ENCODE measurements at regions not wholly inside any gene's neighbourhood (a gene's known extent, or its start where the extent isn't known, plus 50 kb on each side); places are given as distances from the start of the nearest gene placed in this dataset.

GRCh38 chr2:66228128-66228547, 206.8 kb upstream of the MEIS1 start:
- no peaks in the 10 kb centered on the region for H3K4me1 ChIP-seq (ENCODE audit: control insufficient read depth, insufficient read depth, low read length, poor library complexity, severe bottlenecking)
- H3K4me3 ChIP-seq (ENCODE audit: extremely low read depth, insufficient read depth, low read length, poor library complexity, severe bottlenecking) = no peak overlapping the region
- H3K27ac ChIP-seq (ENCODE audit: low read depth, low read length, severe bottlenecking) = no peak overlapping the region
- WGBS, 2 experiments (ENCODE audit: insufficient coverage in 2 of 2) = no CpG with 5 or more reads among the region's 4 CpGs
- no peaks in the 10 kb centered on the region for H3K9me3 ChIP-seq (ENCODE audit: control insufficient read depth, low read length)
- no peaks in the 10 kb centered on the region for H3K36me3 ChIP-seq (ENCODE audit: control insufficient read depth, insufficient read depth, low read length)

GRCh38 chr2:66217039-66217585, 217.8 kb upstream of the MEIS1 start:
- H3K9me3 ChIP-seq (ENCODE audit: control insufficient read depth, low read length) = no peaks in the 10 kb centered on the region
- H3K36me3 ChIP-seq (ENCODE audit: control insufficient read depth, insufficient read depth, low read length) = no peaks in the 10 kb centered on the region
- no peak overlapping the region for H3K4me3 ChIP-seq (ENCODE audit: extremely low read depth, insufficient read depth, low read length, poor library complexity, severe bottlenecking)
- H3K4me1 ChIP-seq (ENCODE audit: control insufficient read depth, insufficient read depth, low read length, poor library complexity, severe bottlenecking) = no peaks in the 10 kb centered on the region
- H3K27ac ChIP-seq (ENCODE audit: low read depth, low read length, severe bottlenecking) = no peak overlapping the region
- 63 to 64% methylated on average over 8 of the region's 8 CpGs for WGBS, 2 experiments (ENCODE audit: insufficient coverage in 2 of 2)

- H3K27ac ChIP-seq (ENCODE audit: low read depth, low read length, severe bottlenecking) = no peak overlapping the region
- WGBS, 2 experiments (ENCODE audit: insufficient coverage in 2 of 2) = 81 to 92% methylated on average over 1 to 3 of the region's 3 CpGs
- H3K4me3 ChIP-seq (ENCODE audit: extremely low read depth, insufficient read depth, low read length, poor library complexity, severe bottlenecking) = no peak overlapping the region
- H3K36me3 ChIP-seq (ENCODE audit: control insufficient read depth, insufficient read depth, low read length) = no peaks in the 10 kb centered on the region
- H3K4me1 ChIP-seq (ENCODE audit: control insufficient read depth, insufficient read depth, low read length, poor library complexity, severe bottlenecking) = no peaks in the 10 kb centered on the region
- H3K9me3 ChIP-seq (ENCODE audit: control insufficient read depth, low read length) = no peaks in the 10 kb centered on the region
Measured at GRCh38 chr2:66212749-66213148, 222.2 kb upstream of the MEIS1 start.

GRCh38 chr2:66202586-66202985, 232.3 kb upstream of the MEIS1 start:
- no peaks in the 10 kb centered on the region for H3K36me3 ChIP-seq (ENCODE audit: control insufficient read depth, insufficient read depth, low read length)
- no peaks in the 10 kb centered on the region for H3K9me3 ChIP-seq (ENCODE audit: control insufficient read depth, low read length)
- no peak overlapping the region for H3K4me3 ChIP-seq (ENCODE audit: extremely low read depth, insufficient read depth, low read length, poor library complexity, severe bottlenecking)
- WGBS, 2 experiments (ENCODE audit: insufficient coverage in 2 of 2) = 57 to 92% methylated on average over 1 of the region's 2 CpGs
- H3K27ac ChIP-seq (ENCODE audit: low read depth, low read length, severe bottlenecking) = no peak overlapping the region
- no peaks in the 10 kb centered on the region for H3K4me1 ChIP-seq (ENCODE audit: control insufficient read depth, insufficient read depth, low read length, poor library complexity, severe bottlenecking)

- no peak overlapping the region for H3K4me3 ChIP-seq (ENCODE audit: extremely low read depth, insufficient read depth, low read length, poor library complexity, severe bottlenecking)
- H3K36me3 ChIP-seq (ENCODE audit: control insufficient read depth, insufficient read depth, low read length) = no peaks in the 10 kb centered on the region
- H3K4me1 ChIP-seq (ENCODE audit: control insufficient read depth, insufficient read depth, low read length, poor library complexity, severe bottlenecking) = no peaks in the 10 kb centered on the region
- H3K27ac ChIP-seq (ENCODE audit: low read depth, low read length, severe bottlenecking) = no peak overlapping the region
- H3K9me3 ChIP-seq (ENCODE audit: control insufficient read depth, low read length) = no peaks in the 10 kb centered on the region
- WGBS, 2 experiments (ENCODE audit: insufficient coverage in 2 of 2) = 86 to 100% methylated on average over 2 of the region's 2 CpGs
Measured at GRCh38 chr2:66201242-66201641, 233.7 kb upstream of the MEIS1 start.

GRCh38 chr2:66198873-66199272, 236.1 kb upstream of the MEIS1 start:
- Histone ChIP-seq H3K27ac (ENCODE audit: low read depth, low read length, severe bottlenecking) (no peak overlapping the region), H3K36me3 (ENCODE audit: control insufficient read depth, insufficient read depth, low read length) (no peaks in the 10 kb centered on the region), H3K9me3 (ENCODE audit: control insufficient read depth, low read length) (no peaks in the 10 kb centered on the region), H3K4me1 (ENCODE audit: control insufficient read depth, insufficient read depth, low read length, poor library complexity, severe bottlenecking) (no peaks in the 10 kb centered on the region), H3K4me3 (ENCODE audit: extremely low read depth, insufficient read depth, low read length, poor library complexity, severe bottlenecking) (no peak overlapping the region)

- H3K4me3 ChIP-seq (ENCODE audit: extremely low read depth, insufficient read depth, low read length, poor library complexity, severe bottlenecking) = no peak overlapping the region
- no peaks in the 10 kb centered on the region for H3K36me3 ChIP-seq (ENCODE audit: control insufficient read depth, insufficient read depth, low read length)
- WGBS, 2 experiments (ENCODE audit: insufficient coverage in 2 of 2) = 77 to 100% methylated on average over 2 of the region's 2 CpGs
- no peaks in the 10 kb centered on the region for H3K4me1 ChIP-seq (ENCODE audit: control insufficient read depth, insufficient read depth, low read length, poor library complexity, severe bottlenecking)
- H3K27ac ChIP-seq (ENCODE audit: low read depth, low read length, severe bottlenecking) = no peak overlapping the region
- H3K9me3 ChIP-seq (ENCODE audit: control insufficient read depth, low read length) = no peaks in the 10 kb centered on the region
Measured at GRCh38 chr2:66192888-66193287, 242.0 kb upstream of the MEIS1 start.

- Histone ChIP-seq H3K36me3 (ENCODE audit: control insufficient read depth, insufficient read depth, low read length) (no peaks in the 10 kb centered on the region), H3K27ac (ENCODE audit: low read depth, low read length, severe bottlenecking) (no peak overlapping the region), H3K9me3 (ENCODE audit: control insufficient read depth, low read length) (no peaks in the 10 kb centered on the region), H3K4me1 (ENCODE audit: control insufficient read depth, insufficient read depth, low read length, poor library complexity, severe bottlenecking) (no peaks in the 10 kb centered on the region), H3K4me3 (ENCODE audit: extremely low read depth, insufficient read depth, low read length, poor library complexity, severe bottlenecking) (no peak overlapping the region)
- WGBS, 2 experiments (ENCODE audit: insufficient coverage in 2 of 2) = 60% methylated on average over 1 of the region's 1 CpG; no CpG with 5 or more reads in 1 of the 2 experiments
Measured at GRCh38 chr2:66191311-66191710, 243.6 kb upstream of the MEIS1 start.

GRCh38 chr2:66189553-66189952, 245.4 kb upstream of the MEIS1 start:
- no peak overlapping the region for H3K4me3 ChIP-seq (ENCODE audit: extremely low read depth, insufficient read depth, low read length, poor library complexity, severe bottlenecking)
- no peaks in the 10 kb centered on the region for H3K36me3 ChIP-seq (ENCODE audit: control insufficient read depth, insufficient read depth, low read length)
- no peaks in the 10 kb centered on the region for H3K9me3 ChIP-seq (ENCODE audit: control insufficient read depth, low read length)
- H3K4me1 ChIP-seq (ENCODE audit: control insufficient read depth, insufficient read depth, low read length, poor library complexity, severe bottlenecking) = no peaks in the 10 kb centered on the region
- H3K27ac ChIP-seq (ENCODE audit: low read depth, low read length, severe bottlenecking) = no peak overlapping the region

- no peaks in the 10 kb centered on the region for H3K36me3 ChIP-seq (ENCODE audit: control insufficient read depth, insufficient read depth, low read length)
- WGBS, 2 experiments (ENCODE audit: insufficient coverage in 2 of 2) = 85 to 100% methylated on average over 2 to 3 of the region's 3 CpGs
Measured at GRCh38 chr2:66186537-66186936, 248.4 kb upstream of the MEIS1 start.

GRCh38 chr2:66185497-66186054, 249.3 kb upstream of the MEIS1 start:
- Histone ChIP-seq H3K4me3 (ENCODE audit: extremely low read depth, insufficient read depth, low read length, poor library complexity, severe bottlenecking) (no peak overlapping the region), H3K27ac (ENCODE audit: low read depth, low read length, severe bottlenecking) (no peak overlapping the region), H3K9me3 (ENCODE audit: control insufficient read depth, low read length) (no peaks in the 10 kb centered on the region), H3K36me3 (ENCODE audit: control insufficient read depth, insufficient read depth, low read length) (no peaks in the 10 kb centered on the region), H3K4me1 (ENCODE audit: control insufficient read depth, insufficient read depth, low read length, poor library complexity, severe bottlenecking) (no peaks in the 10 kb centered on the region)
- 86 to 95% methylated on average over 5 to 6 of the region's 11 CpGs for WGBS, 2 experiments (ENCODE audit: insufficient coverage in 2 of 2)

More at GRCh38 chr2:66186537-66186936, 248.4 kb upstream of the MEIS1 start:
- Histone ChIP-seq H3K9me3 (ENCODE audit: control insufficient read depth, low read length) (no peaks in the 10 kb centered on the region), H3K4me3 (ENCODE audit: extremely low read depth, insufficient read depth, low read length, poor library complexity, severe bottlenecking) (no peak overlapping the region), H3K4me1 (ENCODE audit: control insufficient read depth, insufficient read depth, low read length, poor library complexity, severe bottlenecking) (no peaks in the 10 kb centered on the region), H3K27ac (ENCODE audit: low read depth, low read length, severe bottlenecking) (no peak overlapping the region)

Data from mesodermal cell (in vitro differentiated cells).